OCI-LY3 (cell line): ENCODE measurements at regions not wholly inside any gene's neighbourhood (a gene's known extent, or its start where the extent isn't known, plus 50 kb on each side); places are given as distances from the start of the nearest gene placed in this dataset.
"Not testable (repeated sequence)": the region's sequence is repeated elsewhere in the genome, so short reads cannot be mapped to it uniquely, and the experiment has no call there.

Experiments used
- EZH2phosphoT487 ChIP-seq: fragments of 200-600 bp; shearing (Covaris generic); IDR thresholded peaks from 2 replicates; pipeline ENCODE4 v1.6.1; 2018; ENCODE audit warnings: antibody characterized with exemption, mixed run types, low read depth
- TF ChIP-seq, protein P1 (sequence below): fragments of 200-600, 300-600 bp; sonication (generic); IDR thresholded peaks from 2 replicates; pipeline ENCODE4 v1.5.1; 2014; ENCODE audit warnings: antibody characterized with exemption, low read length, low read depth

DNA sequence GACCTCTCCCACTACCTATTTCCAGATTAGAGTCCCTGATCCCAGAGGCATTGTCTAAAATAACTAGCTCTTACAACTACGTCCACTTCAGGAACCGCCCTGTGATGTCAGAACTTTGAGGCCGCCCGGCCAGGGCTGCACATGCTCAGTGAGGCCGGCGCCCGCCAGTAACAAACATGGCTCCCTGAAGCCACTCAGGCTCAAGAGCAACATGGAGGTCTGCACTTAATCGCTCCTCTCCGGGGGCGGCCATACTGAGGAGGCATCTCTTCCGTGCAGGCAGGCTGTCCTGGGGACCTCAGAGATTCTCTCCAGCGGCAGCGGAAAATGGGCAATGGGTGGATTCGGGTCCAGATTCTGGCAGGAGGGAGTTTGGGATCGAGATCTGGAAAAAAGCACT is 385.1 kb downstream of the SPATA31A6 start:
- TF ChIP-seq, protein P1, sequence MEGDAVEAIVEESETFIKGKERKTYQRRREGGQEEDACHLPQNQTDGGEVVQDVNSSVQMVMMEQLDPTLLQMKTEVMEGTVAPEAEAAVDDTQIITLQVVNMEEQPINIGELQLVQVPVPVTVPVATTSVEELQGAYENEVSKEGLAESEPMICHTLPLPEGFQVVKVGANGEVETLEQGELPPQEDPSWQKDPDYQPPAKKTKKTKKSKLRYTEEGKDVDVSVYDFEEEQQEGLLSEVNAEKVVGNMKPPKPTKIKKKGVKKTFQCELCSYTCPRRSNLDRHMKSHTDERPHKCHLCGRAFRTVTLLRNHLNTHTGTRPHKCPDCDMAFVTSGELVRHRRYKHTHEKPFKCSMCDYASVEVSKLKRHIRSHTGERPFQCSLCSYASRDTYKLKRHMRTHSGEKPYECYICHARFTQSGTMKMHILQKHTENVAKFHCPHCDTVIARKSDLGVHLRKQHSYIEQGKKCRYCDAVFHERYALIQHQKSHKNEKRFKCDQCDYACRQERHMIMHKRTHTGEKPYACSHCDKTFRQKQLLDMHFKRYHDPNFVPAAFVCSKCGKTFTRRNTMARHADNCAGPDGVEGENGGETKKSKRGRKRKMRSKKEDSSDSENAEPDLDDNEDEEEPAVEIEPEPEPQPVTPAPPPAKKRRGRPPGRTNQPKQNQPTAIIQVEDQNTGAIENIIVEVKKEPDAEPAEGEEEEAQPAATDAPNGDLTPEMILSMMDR: not testable (repeated sequence)
- TF ChIP-seq EZH2phosphoT487: not testable (repeated sequence)
